Tibial artery (tissue), 4 donors: ENCODE measurements at regions not wholly inside any gene's neighbourhood (a gene's known extent, or its start where the extent isn't known, plus 50 kb on each side); places are given as distances from the start of the nearest gene placed in this dataset.

Experiments
- DNase-seq, 2 donors: peaks; one replicate each; pipeline ENCODE4 v3.0.0-alpha.2; 2019
- H3K27ac ChIP-seq, 2 donors: fragments of 200-600 bp; sonication (generic) in 1 of 2; 1 replicate in 1 of 2; 2 replicates in 1 of 2; pipeline ENCODE4 v1.5.1; 2018 to 2019; ENCODE audit warnings: mild to moderate bottlenecking in 1 of 2
- H3K27me3 ChIP-seq, 2 donors: fragments of 200-600 bp; sonication (generic) in 1 of 2; one replicate each; pipeline versions ENCODE4 v1.5.1 to v1.6.0; 2016 to 2019
- H3K36me3 ChIP-seq, 3 donors: fragments of 200-600 bp; sonication (generic) in 2 of 3; one replicate each; pipeline ENCODE4 v1.5.1; 2016 to 2019; ENCODE audit warnings: mild to moderate bottlenecking in 2 of 3
- H3K4me1 ChIP-seq, 4 donors: fragments of 200-600 bp; sonication (generic) in 2 of 4; 1 replicate in 3 of 4; 2 replicates in 1 of 4; pipeline ENCODE4 v1.5.1; 2016 to 2019
- H3K4me3 ChIP-seq, 2 donors: fragments of 200-600 bp; sonication (generic) in 1 of 2; 1 replicate in 1 of 2; 2 replicates in 1 of 2; pipeline ENCODE4 v1.5.1; 2018 to 2019; ENCODE audit warnings: mild to moderate bottlenecking in 2 of 2
- H3K9me3 ChIP-seq, 3 donors: fragments of 200-600 bp; sonication (generic) in 1 of 3; one replicate each; pipeline ENCODE4 v1.5.1; 2016 to 2019
- intact Hi-C: fragments of 100-400 bp; cut with DNase I; formaldehyde crosslinking; loops from one replicate; pipeline ENCODE4 v1.15.0; 2023; ENCODE audit warnings: low total_unique reads
- TF ChIP-seq, protein P1 (sequence below), 2 experiments: fragments of 200-600 bp in 1 of 2; fragments of 450-650 bp in 1 of 2; IDR thresholded peaks; one replicate each; pipeline ENCODE4 v1.5.1; 2017 to 2019; ENCODE audit warnings: antibody characterized with exemption in 2 of 2, mild to moderate bottlenecking in 1 of 2, moderate library complexity in 1 of 2

DNA sequence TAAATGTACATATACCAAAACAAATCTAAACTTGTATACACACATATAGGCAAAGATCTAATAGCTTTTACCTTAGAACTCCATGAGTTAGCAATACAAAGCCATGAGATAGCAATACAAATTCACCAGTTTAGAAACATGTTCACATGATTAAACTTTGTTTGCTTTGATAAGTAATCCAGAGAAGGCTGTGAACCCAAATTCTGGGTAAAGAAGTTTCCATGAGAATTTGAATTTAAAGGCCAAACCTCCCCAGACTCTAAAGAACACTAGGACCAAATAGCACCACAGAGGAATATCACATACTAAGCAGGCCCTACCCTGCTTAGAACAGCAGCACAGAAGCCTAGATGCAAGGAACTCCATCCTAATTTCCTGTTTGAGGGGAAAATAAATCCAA is 83.7 kb upstream of the TP63 start:
- H3K27ac ChIP-seq = no peak overlapping the region
- TF ChIP-seq, protein P1, sequence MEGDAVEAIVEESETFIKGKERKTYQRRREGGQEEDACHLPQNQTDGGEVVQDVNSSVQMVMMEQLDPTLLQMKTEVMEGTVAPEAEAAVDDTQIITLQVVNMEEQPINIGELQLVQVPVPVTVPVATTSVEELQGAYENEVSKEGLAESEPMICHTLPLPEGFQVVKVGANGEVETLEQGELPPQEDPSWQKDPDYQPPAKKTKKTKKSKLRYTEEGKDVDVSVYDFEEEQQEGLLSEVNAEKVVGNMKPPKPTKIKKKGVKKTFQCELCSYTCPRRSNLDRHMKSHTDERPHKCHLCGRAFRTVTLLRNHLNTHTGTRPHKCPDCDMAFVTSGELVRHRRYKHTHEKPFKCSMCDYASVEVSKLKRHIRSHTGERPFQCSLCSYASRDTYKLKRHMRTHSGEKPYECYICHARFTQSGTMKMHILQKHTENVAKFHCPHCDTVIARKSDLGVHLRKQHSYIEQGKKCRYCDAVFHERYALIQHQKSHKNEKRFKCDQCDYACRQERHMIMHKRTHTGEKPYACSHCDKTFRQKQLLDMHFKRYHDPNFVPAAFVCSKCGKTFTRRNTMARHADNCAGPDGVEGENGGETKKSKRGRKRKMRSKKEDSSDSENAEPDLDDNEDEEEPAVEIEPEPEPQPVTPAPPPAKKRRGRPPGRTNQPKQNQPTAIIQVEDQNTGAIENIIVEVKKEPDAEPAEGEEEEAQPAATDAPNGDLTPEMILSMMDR (IDR thresholded peaks at IDR 0.05) = no peak
- no peaks in the 10 kb centered on the region for H3K4me1 ChIP-seq
- H3K27me3 ChIP-seq = no peaks in the 10 kb centered on the region
- intact Hi-C loops = no loop called here
- H3K9me3 ChIP-seq = peaks cover 0 to 7% (median 2%) of the 10 kb centered on the region in 3 donors
- no peak for DNase-seq
- no peak overlapping the region for H3K4me3 ChIP-seq
- H3K36me3 ChIP-seq = no peaks in the 10 kb centered on the region

DNA sequence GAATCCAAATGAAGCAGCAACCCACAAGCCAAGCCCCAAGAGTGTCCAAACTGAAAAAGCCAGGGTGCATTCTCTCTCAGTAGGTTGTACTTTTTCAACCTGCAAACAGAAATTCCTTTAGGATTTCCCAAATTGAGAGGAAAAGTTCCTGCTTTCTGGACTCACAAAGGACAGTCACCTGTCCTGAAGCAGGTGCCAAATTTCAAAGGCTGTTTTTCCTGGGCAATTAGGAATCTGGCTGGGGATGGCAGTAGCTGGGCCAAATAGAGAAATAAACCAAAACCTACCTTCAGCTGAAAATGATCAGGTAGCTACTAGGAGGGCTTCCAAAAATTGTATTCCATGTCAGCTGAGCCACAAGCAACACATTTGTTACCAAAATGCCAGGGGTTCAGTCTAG is 83.1 kb upstream of the TP63 start:
- Histone ChIP-seq H3K27ac (no peak overlapping the region), H3K4me1 (no peaks in the 10 kb centered on the region), H3K4me3 (no peak overlapping the region), H3K9me3 (peaks cover 0 to 7% (median 2%) of the 10 kb centered on the region in 3 donors), H3K36me3 (no peaks in the 10 kb centered on the region), H3K27me3 (no peaks in the 10 kb centered on the region)
- intact Hi-C loops = no loop called here
- DNase-seq = no peak
- TF ChIP-seq, protein P1 (IDR thresholded peaks at IDR 0.05) = no peak

DNA sequence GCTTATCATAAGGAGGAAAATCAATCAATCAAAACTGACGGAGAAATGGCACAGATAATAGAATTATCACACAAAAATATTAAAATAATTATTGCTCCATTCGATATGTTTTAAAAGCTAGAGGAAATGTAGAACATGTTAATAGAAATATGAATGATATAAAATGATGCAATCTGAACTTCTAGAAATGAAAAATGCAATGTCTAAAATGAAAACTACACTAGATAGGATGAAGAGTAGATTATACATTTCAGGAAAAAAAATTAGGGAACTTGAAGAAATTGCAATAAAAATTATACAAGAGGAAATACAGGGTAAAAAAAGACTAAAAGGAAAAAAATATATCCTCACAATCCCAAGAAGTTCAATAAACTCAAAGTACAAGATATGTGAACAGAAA is 80.2 kb upstream of the TP63 start:
- Histone ChIP-seq H3K27me3 (no peaks in the 10 kb centered on the region), H3K4me1 (no peaks in the 10 kb centered on the region), H3K27ac (no peak overlapping the region), H3K36me3 (no peaks in the 10 kb centered on the region), H3K4me3 (no peak overlapping the region), H3K9me3 (peaks cover 0 to 7% (median 2%) of the 10 kb centered on the region in 3 donors)
- TF ChIP-seq, protein P1 (IDR thresholded peaks at IDR 0.05) = no peak
- no peak for DNase-seq
- intact Hi-C loops = no loop called here

DNA sequence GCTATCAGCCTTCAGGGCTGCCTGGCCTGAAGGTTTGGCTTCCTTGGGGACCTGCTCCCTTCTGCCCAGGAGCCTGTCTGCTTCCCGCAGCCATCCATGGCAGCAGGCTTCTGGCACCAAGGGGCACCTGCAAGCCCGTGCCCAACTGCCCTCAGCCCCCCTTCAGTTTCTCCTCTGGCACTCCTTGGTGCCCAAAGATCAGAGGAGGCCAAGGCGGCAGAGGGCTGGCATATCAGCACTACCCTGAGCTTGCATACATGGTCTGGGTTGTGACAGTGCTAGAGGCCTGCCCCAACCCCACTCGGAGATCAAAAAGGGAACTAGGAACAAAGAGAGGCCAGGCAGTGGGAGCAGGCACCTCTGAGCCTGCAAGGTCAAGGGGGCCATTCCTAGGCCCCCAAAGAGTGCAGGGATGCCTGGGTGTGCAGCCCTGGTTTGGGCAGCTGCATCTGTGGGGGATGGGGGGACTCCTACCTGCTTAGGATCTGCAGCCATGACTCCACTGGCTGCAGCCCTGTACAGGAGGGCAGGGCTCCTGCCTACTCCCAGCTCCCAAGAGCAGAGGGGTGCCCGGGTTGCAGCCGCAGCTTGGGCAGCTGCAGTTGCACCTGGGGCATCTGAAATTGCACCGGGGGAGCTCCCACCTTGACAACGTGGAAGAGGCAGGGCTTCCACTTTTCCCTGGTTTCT is 76.2 kb upstream of the TP63 start:
- DNase-seq = no peak
- TF ChIP-seq, protein P1 (IDR thresholded peaks at IDR 0.05) = no peak
- Histone ChIP-seq H3K27me3 (no peaks in the 10 kb centered on the region), H3K27ac (no peak overlapping the region), H3K4me3 (no peak overlapping the region), H3K4me1 (no peaks in the 10 kb centered on the region), H3K36me3 (no peaks in the 10 kb centered on the region), H3K9me3 (peaks cover 0 to 6% (median 2%) of the 10 kb centered on the region in 3 donors)
- intact Hi-C loops = no loop called here

DNA sequence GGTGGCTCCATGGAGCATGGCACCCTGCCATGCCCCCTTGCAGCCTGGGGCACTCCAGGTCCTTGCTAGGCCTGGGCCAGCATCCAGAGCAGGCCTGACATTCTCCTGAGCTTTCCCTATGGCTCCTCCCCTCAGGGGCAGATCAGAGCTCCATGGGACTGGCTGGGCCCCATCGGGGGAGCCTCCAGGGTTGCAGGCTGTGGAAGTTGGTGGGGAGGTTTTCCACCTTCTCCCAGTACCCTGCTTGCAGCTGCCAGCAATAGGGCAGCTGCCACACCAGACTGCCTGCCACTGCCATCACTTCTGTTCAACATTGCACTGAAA is 75.7 kb upstream of the TP63 start:
- DNase-seq = peak in 1 of 2 donors; percentile 57
- Histone ChIP-seq H3K9me3 (peaks cover 0 to 2% (median 1%) of the 10 kb centered on the region in 3 donors), H3K27me3 (no peaks in the 10 kb centered on the region), H3K4me1 (no peaks in the 10 kb centered on the region), H3K4me3 (no peak overlapping the region), H3K36me3 (no peaks in the 10 kb centered on the region), H3K27ac (no peak overlapping the region)
- TF ChIP-seq, protein P1 (IDR thresholded peaks at IDR 0.05) = no peak
- intact Hi-C loops = no loop called here

DNA sequence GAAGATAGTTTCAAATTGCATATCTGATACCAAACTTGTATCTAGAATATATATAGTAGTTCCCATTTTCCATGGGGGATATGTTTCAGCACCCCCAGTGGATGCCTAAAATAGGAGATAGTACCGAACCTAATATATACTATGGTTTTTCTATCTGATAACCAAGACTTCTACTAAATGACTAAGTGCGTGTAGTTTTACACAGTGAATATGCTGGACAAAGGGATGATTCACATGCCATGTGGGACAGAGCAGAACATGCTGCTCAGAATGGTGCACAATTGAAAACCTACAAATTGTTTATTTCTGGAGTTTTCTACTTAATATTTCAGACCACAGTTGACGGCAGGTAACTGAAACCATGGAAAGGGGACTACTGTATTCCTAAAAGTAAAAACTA is 73.4 kb upstream of the TP63 start:
- TF ChIP-seq, protein P1 (IDR thresholded peaks at IDR 0.05) = no peak
- Histone ChIP-seq H3K9me3 (no peaks in the 10 kb centered on the region), H3K4me1 (no peaks in the 10 kb centered on the region), H3K4me3 (no peak overlapping the region), H3K27me3 (no peaks in the 10 kb centered on the region), H3K27ac (no peak overlapping the region), H3K36me3 (no peaks in the 10 kb centered on the region)
- intact Hi-C loops = no loop called here
- no peak for DNase-seq
